Left ventricle myocardium inferior (tissue), 1 donor: ENCODE measurements at regions not wholly inside any gene's neighbourhood (a gene's known extent, or its start where the extent isn't known, plus 50 kb on each side); places are given as distances from the start of the nearest gene placed in this dataset.

ENCODE experiments used
- DNase-seq: peaks from one replicate; pipeline ENCODE4 v3.0.0-alpha.2; 2020
- H3K27ac ChIP-seq: fragments of 200-600 bp; replicated peaks from 2 replicates; pipeline ENCODE4 v1.8.0; 2021
- H3K27me3 ChIP-seq: fragments of 200-600 bp; 2 replicates; pipeline ENCODE4 v1.8.0; 2021; ENCODE audit warnings: low read depth
- H3K36me3 ChIP-seq: fragments of 200-600 bp; 2 replicates; pipeline ENCODE4 v1.8.0; 2021
- H3K4me1 ChIP-seq: fragments of 200-600 bp; 2 replicates; pipeline ENCODE4 v1.8.0; 2021
- H3K4me3 ChIP-seq: fragments of 200-600 bp; 2 replicates; pipeline ENCODE4 v1.8.0; 2021; ENCODE audit warnings: mild to moderate bottlenecking, moderate library complexity
- H3K9me3 ChIP-seq: fragments of 200-600 bp; replicated peaks from 2 replicates; pipeline ENCODE4 v1.8.0; 2021
- intact Hi-C: fragments of 100-400 bp; cut with micrococcal nuclease; formaldehyde crosslinking; loops from one replicate; pipeline ENCODE4 v1.11.0; 2022
- TF ChIP-seq, protein P1 (sequence below): fragments of 200-600 bp; IDR thresholded peaks from 2 replicates; pipeline ENCODE4 v1.8.0; 2021; ENCODE audit warnings: antibody characterized with exemption, mild to moderate bottlenecking, borderline replicate concordance
- donor health status: DM: no; HTN: yes; CAD: no; lungs with severe emphysema.

DNA sequence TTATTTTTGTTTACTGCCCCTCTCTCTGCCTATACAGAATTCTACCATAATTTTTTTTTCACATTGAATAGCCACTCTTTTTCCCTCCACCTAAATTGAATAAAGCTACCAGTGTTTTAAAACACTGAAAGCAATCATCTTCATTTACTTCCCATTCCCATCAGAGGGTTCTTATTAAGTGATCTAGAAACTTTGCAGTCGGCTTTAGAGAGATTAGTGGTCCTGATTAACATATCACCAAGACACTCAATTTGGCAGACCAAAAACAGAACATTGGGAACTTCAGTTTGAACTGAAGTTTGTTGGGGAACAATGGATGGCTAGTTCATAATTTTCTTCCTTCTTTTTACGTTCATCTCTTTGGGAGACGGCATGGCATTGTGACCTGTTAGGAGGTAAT, 249.5 kb downstream of the CBLN4 start:
- no peak for DNase-seq
- Histone ChIP-seq H3K9me3 (no peaks in the 10 kb centered on the region), H3K27me3 (no peaks in the 10 kb centered on the region), H3K4me3 (no peak overlapping the region), H3K36me3 (no peaks in the 10 kb centered on the region), H3K27ac (no peak overlapping the region), H3K4me1 (no peaks in the 10 kb centered on the region)
- TF ChIP-seq, protein P1, sequence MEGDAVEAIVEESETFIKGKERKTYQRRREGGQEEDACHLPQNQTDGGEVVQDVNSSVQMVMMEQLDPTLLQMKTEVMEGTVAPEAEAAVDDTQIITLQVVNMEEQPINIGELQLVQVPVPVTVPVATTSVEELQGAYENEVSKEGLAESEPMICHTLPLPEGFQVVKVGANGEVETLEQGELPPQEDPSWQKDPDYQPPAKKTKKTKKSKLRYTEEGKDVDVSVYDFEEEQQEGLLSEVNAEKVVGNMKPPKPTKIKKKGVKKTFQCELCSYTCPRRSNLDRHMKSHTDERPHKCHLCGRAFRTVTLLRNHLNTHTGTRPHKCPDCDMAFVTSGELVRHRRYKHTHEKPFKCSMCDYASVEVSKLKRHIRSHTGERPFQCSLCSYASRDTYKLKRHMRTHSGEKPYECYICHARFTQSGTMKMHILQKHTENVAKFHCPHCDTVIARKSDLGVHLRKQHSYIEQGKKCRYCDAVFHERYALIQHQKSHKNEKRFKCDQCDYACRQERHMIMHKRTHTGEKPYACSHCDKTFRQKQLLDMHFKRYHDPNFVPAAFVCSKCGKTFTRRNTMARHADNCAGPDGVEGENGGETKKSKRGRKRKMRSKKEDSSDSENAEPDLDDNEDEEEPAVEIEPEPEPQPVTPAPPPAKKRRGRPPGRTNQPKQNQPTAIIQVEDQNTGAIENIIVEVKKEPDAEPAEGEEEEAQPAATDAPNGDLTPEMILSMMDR: no peak
- intact Hi-C loops: no loop called here

DNA sequence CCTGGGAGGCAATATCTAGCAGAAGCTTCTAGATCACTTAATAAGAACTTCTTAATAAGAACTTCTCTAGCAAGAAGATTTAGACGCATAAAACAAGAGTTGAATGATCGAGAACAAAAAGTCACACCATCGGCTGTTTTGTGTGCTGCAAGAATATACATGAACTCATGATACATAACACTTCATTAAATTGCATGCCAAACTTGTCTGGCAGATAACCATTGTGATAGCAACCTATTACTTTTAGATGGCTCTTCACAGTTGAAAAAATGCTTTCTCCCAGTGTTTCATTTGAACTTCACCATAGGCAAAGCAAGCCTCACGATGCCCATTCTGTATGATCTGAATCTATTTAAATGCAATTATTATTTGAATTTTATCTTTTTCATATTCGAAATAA, 249.9 kb downstream of the CBLN4 start:
- Histone ChIP-seq H3K4me1 (no peaks in the 10 kb centered on the region), H3K4me3 (no peak overlapping the region), H3K36me3 (no peaks in the 10 kb centered on the region), H3K27me3 (no peaks in the 10 kb centered on the region), H3K9me3 (no peaks in the 10 kb centered on the region), H3K27ac (no peak overlapping the region)
- intact Hi-C loops: no loop called here
- DNase-seq: no peak
- TF ChIP-seq, protein P1: no peak

DNA sequence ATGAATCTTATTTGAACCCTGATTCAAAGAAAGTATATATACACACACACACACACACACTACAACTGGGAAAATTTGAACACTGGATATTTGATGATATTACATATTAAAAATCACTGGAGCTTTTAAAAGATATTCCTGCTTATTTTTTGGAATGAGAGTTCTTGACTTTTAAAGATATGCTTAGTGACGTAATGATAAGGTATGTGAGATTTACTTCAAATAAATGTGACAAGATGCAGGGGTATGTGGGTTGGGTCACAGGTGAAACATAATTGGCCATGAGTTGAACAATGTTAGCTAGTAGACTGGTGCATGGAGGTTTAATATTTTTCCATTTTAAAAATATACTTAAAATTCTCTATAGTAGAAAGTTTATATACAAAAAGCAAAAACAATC, 258.6 kb downstream of the CBLN4 start:
- Histone ChIP-seq H3K36me3 (no peaks in the 10 kb centered on the region), H3K4me3 (no peak overlapping the region), H3K4me1 (no peaks in the 10 kb centered on the region), H3K9me3 (peaks cover 6% of the 10 kb centered on the region), H3K27me3 (peaks cover 9% of the 10 kb centered on the region), H3K27ac (no peak overlapping the region)
- intact Hi-C loops: no loop called here
- no peak for DNase-seq
- TF ChIP-seq, protein P1: no peak

DNA sequence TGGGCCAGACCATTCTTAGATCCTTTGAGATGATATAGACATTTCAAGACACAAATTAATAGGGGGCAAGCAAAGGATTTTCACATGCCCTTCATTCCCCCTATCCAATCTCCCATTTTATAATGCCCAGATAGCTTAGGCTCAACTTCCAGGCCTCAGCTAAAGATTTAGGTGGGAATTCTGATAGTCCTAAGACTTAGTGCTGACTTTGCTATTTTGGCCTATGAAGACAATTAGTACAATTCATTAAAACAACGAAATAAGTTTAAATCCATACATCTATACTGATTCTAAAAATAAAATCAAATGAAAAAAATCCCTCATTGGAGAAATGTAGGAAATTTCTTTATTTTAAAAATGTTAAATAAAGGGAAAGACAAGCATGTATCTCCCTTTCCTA, 259.5 kb downstream of the CBLN4 start:
- TF ChIP-seq, protein P1: no peak
- H3K4me3 ChIP-seq: no peak overlapping the region
- no peak for DNase-seq
- H3K9me3 ChIP-seq: peaks cover 6% of the 10 kb centered on the region
- H3K27ac ChIP-seq: no peak overlapping the region
- no peaks in the 10 kb centered on the region for H3K36me3 ChIP-seq
- H3K27me3 ChIP-seq: peaks cover 9% of the 10 kb centered on the region
- intact Hi-C loops: no loop called here
- no peaks in the 10 kb centered on the region for H3K4me1 ChIP-seq

DNA sequence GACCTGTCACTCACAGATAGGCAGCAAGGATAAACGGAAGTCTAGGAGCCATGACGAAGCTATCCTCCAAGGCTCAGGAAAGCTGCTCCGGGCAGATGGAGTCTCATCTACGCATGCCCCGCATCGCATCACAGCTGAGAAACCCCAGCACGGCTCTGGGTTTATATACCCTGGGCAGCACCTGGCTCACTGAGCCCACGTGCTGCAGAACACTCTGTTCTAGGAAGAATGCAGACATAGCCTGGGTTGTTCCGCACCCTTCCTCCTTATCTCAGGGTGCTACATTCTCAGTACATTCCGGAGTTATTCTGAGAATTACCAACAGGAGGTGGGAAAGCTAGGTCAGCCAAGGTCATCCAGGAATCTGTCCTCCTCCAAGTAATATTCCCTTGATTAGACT, 260.4 kb downstream of the CBLN4 start:
- TF ChIP-seq, protein P1: no peak
- intact Hi-C loops: no loop called here
- DNase-seq: no peak

DNA sequence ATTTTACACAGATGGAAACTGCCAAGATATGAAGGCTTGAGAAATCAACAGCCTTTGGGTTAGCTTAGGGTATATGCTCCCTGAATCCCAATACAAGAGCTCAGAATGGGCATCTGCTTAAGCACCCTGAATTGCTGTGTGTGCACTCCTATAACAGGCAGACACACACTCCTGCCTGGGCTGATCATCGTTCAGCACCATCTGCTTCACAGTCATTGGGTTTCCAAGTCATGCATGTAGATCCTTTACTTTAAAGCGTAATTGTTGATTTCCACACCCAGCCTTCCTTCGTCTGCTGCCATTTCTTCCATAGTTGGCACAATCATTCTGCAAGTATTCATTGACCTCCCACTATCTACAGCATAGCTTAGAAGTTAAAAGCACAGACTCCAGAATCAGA, 263.5 kb downstream of the CBLN4 start:
- intact Hi-C loops: no loop called here
- DNase-seq: no peak
- H3K4me3 ChIP-seq: no peak overlapping the region
- H3K27ac ChIP-seq: no peak overlapping the region
- TF ChIP-seq, protein P1: no peak
- H3K27me3 ChIP-seq: peaks cover 9% of the 10 kb centered on the region
- no peaks in the 10 kb centered on the region for H3K4me1 ChIP-seq
- no peaks in the 10 kb centered on the region for H3K36me3 ChIP-seq
- H3K9me3 ChIP-seq: no peaks in the 10 kb centered on the region

More for the DNA sequence above, 260.4 kb downstream of the CBLN4 start:
- Histone ChIP-seq H3K27ac (no peak overlapping the region), H3K36me3 (no peaks in the 10 kb centered on the region), H3K4me1 (no peaks in the 10 kb centered on the region), H3K9me3 (peaks cover 6% of the 10 kb centered on the region), H3K27me3 (peaks cover 9% of the 10 kb centered on the region), H3K4me3 (no peak overlapping the region)
